Smooth muscle cell (in vitro differentiated cells): ENCODE measurements at regions not wholly inside any gene's neighbourhood (a gene's known extent, or its start where the extent isn't known, plus 50 kb on each side); places are given as distances from the start of the nearest gene placed in this dataset.

Source experiments
- DNase-seq: peaks from one replicate; lab custom pipeline; 2025; ENCODE audit not compliant: unreplicated experiment; lab: John Stamatoyannopoulos, UW
- H2AFZ ChIP-seq: fragments of 200-600 bp; sonication (generic); 2 replicates; pipeline ENCODE4 v1.6.0; 2016; ENCODE audit warnings: antibody characterized with exemption, low read depth, mild to moderate bottlenecking
- H3F3A ChIP-seq: fragments of 200-600 bp; sonication (generic); 2 replicates; pipeline ENCODE4 v1.6.0; 2017; ENCODE audit warnings: antibody characterized with exemption, low read depth
- H3K27ac ChIP-seq: fragments of 200-600 bp; sonication (generic); 2 replicates; pipeline ENCODE4 v1.5.1; 2016; ENCODE audit warnings: low read depth, mild to moderate bottlenecking
- H3K27me3 ChIP-seq: fragments of 200-600 bp; sonication (generic); 2 replicates; pipeline ENCODE4 v1.6.1; 2016; ENCODE audit warnings: low read depth, mild to moderate bottlenecking
- H3K36me3 ChIP-seq: fragments of 200-600 bp; sonication (generic); 2 replicates; pipeline ENCODE4 v1.5.1; 2016; ENCODE audit warnings: low read depth
- H3K4me1 ChIP-seq: fragments of 200-600 bp; sonication (generic); 2 replicates; pipeline ENCODE4 v1.5.1; 2016; ENCODE audit warnings: low read depth
- H3K4me2 ChIP-seq: fragments of 200-600 bp; sonication (generic); 2 replicates; pipeline ENCODE4 v1.6.0; 2016; ENCODE audit warnings: mild to moderate bottlenecking
- H3K4me3 ChIP-seq: fragments of 200-600 bp; sonication (generic); 2 replicates; pipeline ENCODE4 v1.5.1; 2016; ENCODE audit warnings: mild to moderate bottlenecking
- H3K79me2 ChIP-seq: fragments of 200-600 bp; sonication (generic); 2 replicates; pipeline ENCODE4 v1.6.0; 2016; ENCODE audit warnings: low read depth, mild to moderate bottlenecking
- H3K9ac ChIP-seq: fragments of 200-600 bp; sonication (generic); 2 replicates; pipeline ENCODE4 v1.6.0; 2016; ENCODE audit warnings: low read depth
- H3K9me3 ChIP-seq: fragments of 200-600 bp; sonication (generic); replicated peaks from 2 replicates; pipeline ENCODE4 v1.5.1; 2016; ENCODE audit warnings: low read depth
- H4K20me1 ChIP-seq: fragments of 200-600 bp; sonication (generic); 2 replicates; pipeline ENCODE4 v1.6.0; 2016; ENCODE audit warnings: low read depth
- WGBS: methylation state at CpG from one replicate; pipeline ENCODE4 v1.1.7; 2016; ENCODE audit warnings: low lambda C conversion rate; 5-methylcytosine and 5-hydroxymethylcytosine counted together
- TF ChIP-seq, protein P1 (sequence below): fragments of 200-600 bp; sonication (generic); IDR thresholded peaks from 2 replicates; pipeline ENCODE4 v1.5.1; 2017; ENCODE audit warnings: borderline replicate concordance, mild to moderate bottlenecking, antibody characterized with exemption; ENCODE audit not compliant: insufficient read depth, poor library complexity, severe bottlenecking

DNA sequence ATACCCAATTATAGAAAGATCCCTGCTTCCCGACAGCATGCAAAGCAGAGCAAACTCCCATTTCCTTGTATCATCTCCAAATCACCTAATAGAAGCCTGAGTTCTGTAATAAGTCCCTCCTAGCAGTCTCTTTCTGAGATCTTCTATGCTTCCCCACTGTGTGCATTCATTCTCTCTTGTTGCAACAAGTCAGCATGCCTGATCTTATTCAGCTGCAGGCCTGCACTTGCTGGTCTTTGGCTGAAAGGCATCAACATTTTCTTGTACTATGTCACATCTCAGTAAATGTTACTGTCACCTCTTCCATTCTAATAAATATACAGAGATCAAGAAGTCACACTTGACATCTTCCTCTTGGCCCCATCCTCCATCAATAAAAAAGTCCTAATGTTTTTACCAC lies 449.9 kb upstream of the MEX3C start:
- no peaks in the 10 kb centered on the region for H3K79me2 ChIP-seq
- H3K9ac ChIP-seq, result no peak overlapping the region
- no peak overlapping the region for H2AFZ ChIP-seq
- 95% methylated on average over 1 of the region's 1 CpG for WGBS
- no peaks in the 10 kb centered on the region for H3F3A ChIP-seq
- H3K4me1 ChIP-seq, result no peaks in the 10 kb centered on the region
- H3K4me2 ChIP-seq, result no peak overlapping the region
- H3K27ac ChIP-seq, result no peak overlapping the region
- H4K20me1 ChIP-seq, result no peaks in the 10 kb centered on the region
- H3K27me3 ChIP-seq, result no peaks in the 10 kb centered on the region
- TF ChIP-seq, protein P1, sequence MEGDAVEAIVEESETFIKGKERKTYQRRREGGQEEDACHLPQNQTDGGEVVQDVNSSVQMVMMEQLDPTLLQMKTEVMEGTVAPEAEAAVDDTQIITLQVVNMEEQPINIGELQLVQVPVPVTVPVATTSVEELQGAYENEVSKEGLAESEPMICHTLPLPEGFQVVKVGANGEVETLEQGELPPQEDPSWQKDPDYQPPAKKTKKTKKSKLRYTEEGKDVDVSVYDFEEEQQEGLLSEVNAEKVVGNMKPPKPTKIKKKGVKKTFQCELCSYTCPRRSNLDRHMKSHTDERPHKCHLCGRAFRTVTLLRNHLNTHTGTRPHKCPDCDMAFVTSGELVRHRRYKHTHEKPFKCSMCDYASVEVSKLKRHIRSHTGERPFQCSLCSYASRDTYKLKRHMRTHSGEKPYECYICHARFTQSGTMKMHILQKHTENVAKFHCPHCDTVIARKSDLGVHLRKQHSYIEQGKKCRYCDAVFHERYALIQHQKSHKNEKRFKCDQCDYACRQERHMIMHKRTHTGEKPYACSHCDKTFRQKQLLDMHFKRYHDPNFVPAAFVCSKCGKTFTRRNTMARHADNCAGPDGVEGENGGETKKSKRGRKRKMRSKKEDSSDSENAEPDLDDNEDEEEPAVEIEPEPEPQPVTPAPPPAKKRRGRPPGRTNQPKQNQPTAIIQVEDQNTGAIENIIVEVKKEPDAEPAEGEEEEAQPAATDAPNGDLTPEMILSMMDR, result no peak
- no peaks in the 10 kb centered on the region for H3K9me3 ChIP-seq
- H3K4me3 ChIP-seq, result no peak overlapping the region
- no peak for DNase-seq
- no peaks in the 10 kb centered on the region for H3K36me3 ChIP-seq

DNA sequence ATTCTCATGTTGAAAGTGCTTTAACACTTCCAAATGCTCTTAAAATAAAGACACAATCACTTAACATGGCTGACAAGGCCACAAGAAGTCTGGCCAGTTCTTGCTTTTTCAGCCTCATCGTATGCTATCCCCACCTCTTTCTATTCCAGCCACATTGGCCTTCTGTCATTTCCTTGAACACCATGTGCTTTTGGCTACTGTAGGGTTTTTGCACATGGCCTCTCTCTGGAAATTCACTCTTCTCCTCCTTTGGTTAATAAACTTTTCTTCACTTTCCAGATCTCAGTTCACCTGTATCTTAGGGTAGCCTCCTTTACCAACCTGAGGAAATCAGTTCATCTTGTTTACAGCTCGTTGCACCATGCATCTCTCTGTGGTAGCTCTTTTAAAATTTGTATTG lies 450.5 kb upstream of the MEX3C start:
- TF ChIP-seq, protein P1, result no peak
- Histone ChIP-seq H3K4me2 (no peak overlapping the region), H3K9me3 (no peaks in the 10 kb centered on the region), H3K9ac (no peak overlapping the region), H3K4me1 (no peaks in the 10 kb centered on the region), H3K36me3 (no peaks in the 10 kb centered on the region), H4K20me1 (no peaks in the 10 kb centered on the region), H3K27ac (no peak overlapping the region), H3F3A (no peaks in the 10 kb centered on the region), H3K79me2 (no peaks in the 10 kb centered on the region), H3K4me3 (no peak overlapping the region), H3K27me3 (no peaks in the 10 kb centered on the region), H2AFZ (no peak overlapping the region)
- DNase-seq, result no peak
- WGBS, result 81% methylated on average over 2 of the region's 2 CpGs

DNA sequence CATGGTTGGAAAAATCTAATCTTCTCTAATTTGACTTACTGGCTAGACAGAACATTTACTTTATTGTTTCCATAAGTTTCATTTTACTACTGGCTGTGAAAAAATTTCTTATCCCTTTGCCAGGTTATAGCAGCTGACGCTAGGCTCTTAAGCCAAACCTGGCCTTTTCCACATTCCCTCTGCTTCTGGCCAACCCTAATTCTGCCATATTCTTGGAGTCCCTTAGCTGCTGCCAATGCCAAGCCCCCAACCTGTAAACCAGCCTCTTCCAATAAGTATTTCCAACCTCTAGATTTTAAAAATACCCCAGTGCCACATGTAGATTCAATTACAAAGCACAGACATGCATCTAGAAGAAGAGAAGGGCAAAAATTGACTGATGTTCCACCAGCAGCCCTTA lies 452.3 kb upstream of the MEX3C start:
- H3K4me1 ChIP-seq, result peaks cover under 1% of the 10 kb centered on the region
- no peaks in the 10 kb centered on the region for H3K79me2 ChIP-seq
- H2AFZ ChIP-seq, result no peak overlapping the region
- H3K36me3 ChIP-seq, result no peaks in the 10 kb centered on the region
- 100% methylated on average over 1 of the region's 1 CpG for WGBS
- no peak for DNase-seq
- TF ChIP-seq, protein P1, result no peak
- H4K20me1 ChIP-seq, result no peaks in the 10 kb centered on the region
- no peaks in the 10 kb centered on the region for H3F3A ChIP-seq
- no peak overlapping the region for H3K4me3 ChIP-seq
- H3K9me3 ChIP-seq, result no peaks in the 10 kb centered on the region
- no peak overlapping the region for H3K9ac ChIP-seq
- H3K4me2 ChIP-seq, result no peak overlapping the region
- no peaks in the 10 kb centered on the region for H3K27me3 ChIP-seq
- no peak overlapping the region for H3K27ac ChIP-seq

DNA sequence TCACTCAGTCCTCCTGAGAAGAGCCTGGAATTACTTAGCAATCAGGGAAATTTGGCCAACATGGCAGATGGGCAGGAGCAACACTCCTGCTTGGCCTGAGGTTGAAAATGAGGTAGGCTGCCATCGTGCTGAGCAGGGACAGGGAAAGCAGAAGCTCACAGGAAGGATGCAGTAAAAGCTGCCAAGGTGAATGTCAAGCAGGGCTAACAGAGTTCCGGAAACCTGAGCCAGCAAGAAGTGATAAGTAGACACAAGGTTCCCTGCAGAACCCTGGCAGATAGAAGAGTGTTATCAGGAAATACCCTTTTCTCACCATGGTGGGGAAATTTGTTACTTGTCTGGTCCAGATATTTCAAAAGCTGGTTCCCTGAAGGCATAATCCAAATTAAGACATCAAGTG lies 454.3 kb upstream of the MEX3C start:
- Histone ChIP-seq H3K9ac (no peak overlapping the region), H3K9me3 (no peaks in the 10 kb centered on the region), H3F3A (no peaks in the 10 kb centered on the region), H3K27me3 (peaks cover 6% of the 10 kb centered on the region), H3K4me2 (no peak overlapping the region), H3K4me1 (peaks cover 7% of the 10 kb centered on the region), H3K4me3 (no peak overlapping the region), H3K27ac (no peak overlapping the region), H3K36me3 (no peaks in the 10 kb centered on the region), H4K20me1 (no peaks in the 10 kb centered on the region), H3K79me2 (no peaks in the 10 kb centered on the region), H2AFZ (no peak overlapping the region)
- no peak for DNase-seq
- WGBS, result 80% methylated on average over 2 of the region's 2 CpGs
- TF ChIP-seq, protein P1, result no peak
